Skeletal muscle cell (primary cell): ENCODE measurements at regions not wholly inside any gene's neighbourhood (a gene's known extent, or its start where the extent isn't known, plus 50 kb on each side); places are given as distances from the start of the nearest gene placed in this dataset.
"Not testable (repeated sequence)": the region's sequence is repeated elsewhere in the genome, so short reads cannot be mapped to it uniquely, and the experiment has no call there.

Source experiments
- DNase-seq: peaks from one replicate; pipeline ENCODE4 v3.0.0-alpha.2; 2010; ENCODE audit warnings: low read depth
- H3K4me3 ChIP-seq: 2 replicates; pipeline ENCODE4 v1.5.1; 2011; ENCODE audit warnings: low read depth, mild to moderate bottlenecking, control low read depth, low read length, moderate library complexity

DNA sequence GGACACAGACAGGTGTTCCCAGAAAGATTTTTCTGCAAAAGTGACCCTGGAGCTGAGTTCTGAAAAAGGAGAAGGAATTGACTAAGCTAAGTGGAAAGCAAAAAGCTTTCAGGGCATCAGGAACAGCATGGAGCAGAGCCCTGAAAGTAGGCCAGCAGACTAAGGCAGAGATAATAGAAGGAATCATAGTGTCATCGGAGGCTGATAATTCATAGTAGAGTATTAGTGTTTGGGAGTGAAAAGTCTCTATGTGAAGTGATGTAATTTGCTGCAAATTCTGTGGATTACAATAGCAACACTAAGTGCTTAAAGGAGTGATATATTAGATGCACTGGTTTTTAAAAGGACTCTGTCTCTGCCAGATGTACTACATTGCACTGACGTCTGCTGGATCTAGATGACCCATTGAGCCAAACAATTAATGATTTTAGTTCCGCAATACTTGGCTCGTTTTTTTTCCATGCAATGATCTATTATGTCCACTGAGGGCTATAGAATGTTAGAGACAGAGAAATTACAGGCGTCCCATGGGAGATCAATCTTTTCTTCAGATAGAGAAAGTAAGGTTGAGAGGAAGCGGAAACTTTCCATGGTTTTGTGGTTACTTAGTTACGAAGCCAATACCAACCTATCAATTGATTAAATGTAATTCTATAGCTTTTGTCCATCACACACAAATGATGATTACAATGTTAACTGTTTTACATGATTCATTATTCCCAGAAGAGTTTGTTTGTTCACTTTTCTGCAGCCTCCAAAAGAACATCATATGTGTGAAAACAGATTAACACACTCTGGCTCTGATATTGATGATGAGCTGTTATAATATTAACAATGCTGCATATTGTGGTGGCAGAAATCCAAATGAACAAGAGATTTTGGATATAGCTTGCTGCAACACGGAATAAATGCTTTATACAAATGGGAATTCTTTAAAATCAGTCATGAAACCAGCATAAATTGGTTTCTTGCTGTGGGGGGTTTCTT is 143.7 kb downstream of the MC4R start:
- DNase-seq: peak; percentile 6
- no peak overlapping the region for H3K4me3 ChIP-seq

DNA sequence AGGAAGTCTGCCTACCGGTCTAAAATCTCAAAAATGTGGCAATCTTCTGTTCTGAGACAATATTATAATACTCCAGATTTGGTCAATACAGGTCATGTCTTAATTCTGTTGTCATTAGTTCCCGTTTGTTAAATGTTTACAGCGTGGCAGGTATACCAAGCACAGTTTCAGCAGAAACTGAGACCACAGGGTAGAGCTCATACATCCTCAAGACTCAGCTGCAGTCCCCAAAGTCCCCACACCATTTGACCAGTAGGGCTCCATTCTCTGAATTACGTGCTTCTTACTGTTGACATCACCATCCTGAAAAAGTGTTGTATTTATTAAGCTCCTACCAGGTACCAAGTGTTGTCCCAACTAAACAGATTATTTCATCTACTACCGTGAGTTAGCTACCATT is 157.1 kb downstream of the MC4R start:
- no peak for DNase-seq
- no peak overlapping the region for H3K4me3 ChIP-seq

GRCh38 chr18:60209042-60209441 is 163.5 kb downstream of the MC4R start:
- H3K4me3 ChIP-seq: no peak overlapping the region
- no peak for DNase-seq

- H3K4me3 ChIP-seq: no peak overlapping the region
- DNase-seq: no peak
Measured at GRCh38 chr18:60202708-60203107, 169.9 kb downstream of the MC4R start.

GRCh38 chr18:60200558-60200957 is 172.0 kb downstream of the MC4R start:
- no peak overlapping the region for H3K4me3 ChIP-seq
- no peak for DNase-seq

- no peak overlapping the region for H3K4me3 ChIP-seq
- DNase-seq: no peak
Measured at GRCh38 chr18:60199505-60199904, 173.1 kb downstream of the MC4R start.

DNA sequence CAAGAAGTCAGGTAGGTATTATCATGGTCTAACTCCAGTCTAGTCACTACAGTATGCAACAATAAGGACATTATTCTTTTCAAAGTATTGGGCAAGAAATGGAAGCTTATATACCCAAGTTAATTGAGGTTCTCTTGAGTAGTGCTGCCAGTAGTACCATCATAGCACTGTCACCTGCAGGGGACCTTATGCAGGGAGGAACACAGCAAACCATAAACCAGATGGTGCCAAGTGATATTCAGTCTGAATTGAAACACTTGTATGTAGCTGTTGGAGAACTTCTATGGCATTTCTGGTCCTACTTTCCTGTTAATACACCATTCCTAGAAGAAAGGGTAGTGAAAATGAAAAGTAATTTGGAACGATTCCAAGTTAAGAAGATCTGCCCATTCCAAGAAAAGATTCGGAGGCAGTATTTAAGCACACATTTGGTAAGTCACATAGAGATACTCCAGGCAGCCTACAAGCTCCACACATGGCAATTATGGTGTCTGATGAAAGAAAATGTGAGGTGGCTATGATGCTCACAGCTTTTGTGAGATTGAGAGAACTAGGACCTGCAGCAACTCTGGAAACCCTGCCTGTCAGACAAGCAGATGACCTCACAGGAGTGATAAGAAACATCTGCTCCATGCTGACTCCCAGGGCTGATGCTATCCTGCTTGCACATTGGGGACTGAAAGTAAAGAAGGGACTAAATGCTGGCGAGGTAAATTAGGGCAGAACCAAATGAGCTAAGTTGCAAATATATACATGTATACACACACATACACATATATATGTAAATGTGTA is 174.7 kb downstream of the MC4R start:
- no peak for DNase-seq
- H3K4me3 ChIP-seq: no peak overlapping the region

DNA sequence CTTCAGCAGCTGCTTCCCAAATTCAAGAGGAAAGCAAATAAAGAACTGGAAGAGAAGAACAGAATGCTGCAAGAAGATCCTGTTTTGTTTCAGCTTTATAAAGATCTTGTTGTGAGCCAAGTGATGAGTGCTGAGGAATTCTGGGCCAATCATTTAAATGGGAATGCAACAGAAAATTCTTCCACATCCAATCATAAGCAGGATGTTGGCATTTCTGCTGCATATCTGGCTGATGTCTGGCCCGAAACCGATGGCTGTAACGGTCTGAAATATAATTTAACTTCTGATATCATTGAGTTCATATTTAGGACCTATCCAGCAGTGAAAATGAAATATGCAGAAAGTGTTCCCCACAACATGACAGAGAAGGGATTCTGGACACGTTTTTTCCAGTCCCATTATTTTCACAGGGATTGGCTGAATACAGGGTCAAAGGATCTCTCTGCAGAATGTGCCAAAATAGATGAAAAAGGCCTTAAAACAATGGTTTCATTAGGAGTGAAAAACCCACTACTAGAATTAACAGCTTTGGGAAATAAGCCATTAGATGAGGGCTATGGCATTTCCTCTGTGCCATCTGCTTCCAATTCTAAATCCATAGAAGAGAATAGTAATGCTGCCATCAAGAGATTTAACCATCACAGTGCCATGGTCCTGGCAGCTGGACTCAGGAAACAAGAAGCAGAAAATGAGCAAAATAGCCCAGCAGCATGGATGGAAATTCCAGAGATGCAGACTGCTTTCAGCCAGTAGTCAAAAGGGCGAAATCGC is 175.6 kb downstream of the MC4R start:
- no peak overlapping the region for H3K4me3 ChIP-seq
- no peak for DNase-seq

- DNase-seq: no peak
- no peak overlapping the region for H3K4me3 ChIP-seq
Measured at GRCh38 chr18:60193780-60194179, 178.8 kb downstream of the MC4R start.

GRCh38 chr18:60191926-60192325 is 180.6 kb downstream of the MC4R start:
- H3K4me3 ChIP-seq: no peak overlapping the region
- no peak for DNase-seq

DNA sequence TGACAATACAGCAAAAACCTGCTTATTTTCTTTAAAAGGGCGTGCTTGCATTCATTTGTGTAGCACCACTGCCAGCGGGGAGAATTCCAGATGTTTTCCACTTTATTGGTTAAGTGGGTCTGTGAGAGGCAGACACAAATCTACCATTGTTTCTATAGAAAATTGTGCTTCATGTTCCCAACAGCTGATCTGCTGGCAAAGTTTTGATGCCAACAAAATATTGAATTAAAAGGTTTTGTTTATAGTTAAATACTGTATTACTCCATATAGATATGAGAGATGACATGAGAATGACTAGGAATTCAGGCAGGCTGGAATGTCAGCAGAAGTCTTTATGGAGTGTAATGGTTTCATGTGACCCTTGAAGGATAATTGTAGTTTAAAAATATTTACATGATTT is 182.7 kb downstream of the MC4R start:
- no peak for DNase-seq
- no peak overlapping the region for H3K4me3 ChIP-seq

GRCh38 chr18:60188958-60189357 is 183.6 kb downstream of the MC4R start:
- DNase-seq: no peak

DNA sequence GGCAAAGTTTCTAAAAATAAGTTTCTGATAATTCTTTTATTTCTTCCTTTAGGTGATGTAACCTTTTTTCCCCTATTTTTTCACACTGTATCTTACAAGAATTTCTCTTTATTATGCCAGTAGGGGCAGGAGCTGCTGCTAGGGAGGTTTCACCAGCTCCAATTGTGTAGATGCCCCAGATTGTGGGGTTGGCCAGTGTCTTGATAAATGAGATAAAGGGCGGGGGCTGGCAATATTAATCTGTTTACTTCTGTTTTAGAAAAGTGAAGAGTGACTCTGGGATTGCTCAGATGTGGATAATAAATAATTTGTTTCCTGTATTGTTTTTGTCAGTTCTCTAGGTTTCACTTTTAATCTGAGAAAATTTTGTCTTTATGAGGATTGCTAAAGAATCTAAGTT is 190.4 kb downstream of the MC4R start:
- no peak overlapping the region for H3K4me3 ChIP-seq
- no peak for DNase-seq

More at GRCh38 chr18:60188958-60189357, 183.6 kb downstream of the MC4R start:
- H3K4me3 ChIP-seq: no peak overlapping the region

- DNase-seq: no peak
- H3K4me3 ChIP-seq: no peak overlapping the region
Measured at GRCh38 chr18:60180671-60181070, 191.9 kb downstream of the MC4R start.

DNA sequence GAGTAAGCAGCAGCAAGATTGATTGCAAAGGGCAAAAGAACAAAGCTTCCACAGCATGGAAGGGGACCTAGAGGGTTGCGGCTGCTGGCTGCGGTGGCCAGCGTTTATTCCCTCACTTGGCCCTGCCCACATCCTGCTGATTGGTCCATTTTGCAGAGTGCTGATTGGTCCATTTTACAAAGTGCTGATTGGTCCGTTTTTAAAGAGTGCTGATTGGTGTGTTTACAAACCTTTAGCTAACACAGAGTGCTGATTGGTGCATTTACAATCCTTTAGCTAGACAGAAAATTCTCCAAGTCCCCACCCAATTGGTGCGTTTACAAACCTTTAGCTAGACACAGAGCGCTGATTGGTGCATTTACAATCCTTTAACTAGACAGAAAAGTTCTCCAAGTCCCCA is 194.4 kb downstream of the MC4R start:
- H3K4me3 ChIP-seq, DNase-seq: not testable (repeated sequence)

DNA sequence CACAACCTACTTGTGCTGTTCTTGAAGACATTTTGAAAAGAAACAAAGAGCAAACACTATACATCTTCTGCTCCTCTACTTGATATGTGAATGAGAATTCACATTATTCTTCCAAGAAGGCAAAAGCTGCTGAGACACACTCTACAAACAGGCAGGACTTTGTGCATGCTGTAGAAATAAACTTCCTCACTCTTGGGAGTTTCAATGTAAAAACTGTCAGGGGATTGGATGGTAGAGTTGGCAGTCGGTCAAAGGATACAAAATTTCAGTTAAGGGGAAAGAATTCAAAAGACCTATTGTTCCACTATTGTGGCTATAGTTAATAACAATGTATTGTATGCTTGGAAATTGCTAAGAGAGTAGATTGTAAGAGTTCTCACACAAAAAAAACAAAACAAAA is 196.3 kb downstream of the MC4R start:
- H3K4me3 ChIP-seq: no peak overlapping the region

DNA sequence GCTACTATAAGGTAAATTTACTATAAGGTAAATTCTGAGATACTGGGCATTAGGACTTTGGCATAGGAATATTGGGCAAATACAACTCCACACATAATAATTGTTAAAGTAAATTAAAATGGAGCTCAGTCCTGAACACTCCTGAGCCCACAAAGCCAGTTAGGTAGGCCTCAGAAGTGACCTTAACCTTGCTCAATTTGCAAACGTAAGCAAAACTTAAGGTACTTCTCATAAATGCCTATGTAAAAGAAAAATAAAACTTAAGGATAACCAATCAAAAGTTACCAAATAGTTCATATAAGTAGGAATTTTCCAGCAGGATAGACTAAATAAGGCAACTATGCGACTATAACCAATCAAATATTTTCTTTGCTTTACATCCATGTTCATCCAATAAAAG is 197.7 kb downstream of the MC4R start:
- DNase-seq: no peak
- H3K4me3 ChIP-seq: no peak overlapping the region

More for the DNA sequence above, 196.3 kb downstream of the MC4R start:
- DNase-seq: no peak

GRCh38 chr18:60172030-60172429 is 200.5 kb downstream of the MC4R start:
- no peak for DNase-seq
- no peak overlapping the region for H3K4me3 ChIP-seq

DNA sequence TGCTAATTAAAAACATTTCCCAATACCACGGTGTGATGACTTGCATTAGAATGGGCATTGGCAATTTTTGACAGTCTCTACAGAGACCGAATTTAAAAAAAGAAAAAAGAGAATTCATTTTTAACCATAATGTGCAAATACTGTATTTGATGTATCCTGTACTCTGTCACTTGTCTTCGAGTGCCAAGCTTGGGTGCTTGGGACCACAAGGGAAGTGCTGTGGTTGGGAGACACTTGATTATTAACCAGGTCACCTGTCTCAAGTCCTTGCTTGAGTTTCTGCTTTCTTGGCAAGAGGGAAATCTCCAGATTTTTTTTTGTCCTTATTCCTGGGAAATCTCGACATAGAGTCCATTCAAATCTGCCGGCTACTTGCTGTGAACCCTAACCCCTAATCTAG is 209.0 kb downstream of the MC4R start:
- H3K4me3 ChIP-seq: no peak overlapping the region
- DNase-seq: no peak

- H3K4me3 ChIP-seq: no peak overlapping the region
- no peak for DNase-seq
Measured at GRCh38 chr18:60162388-60162787, 210.2 kb downstream of the MC4R start.
